ENCODE measurements at regions not wholly inside any gene's neighbourhood (a gene's known extent, or its start where the extent isn't known, plus 50 kb on each side); places are given as distances from the start of the nearest gene placed in this dataset.

DNA sequence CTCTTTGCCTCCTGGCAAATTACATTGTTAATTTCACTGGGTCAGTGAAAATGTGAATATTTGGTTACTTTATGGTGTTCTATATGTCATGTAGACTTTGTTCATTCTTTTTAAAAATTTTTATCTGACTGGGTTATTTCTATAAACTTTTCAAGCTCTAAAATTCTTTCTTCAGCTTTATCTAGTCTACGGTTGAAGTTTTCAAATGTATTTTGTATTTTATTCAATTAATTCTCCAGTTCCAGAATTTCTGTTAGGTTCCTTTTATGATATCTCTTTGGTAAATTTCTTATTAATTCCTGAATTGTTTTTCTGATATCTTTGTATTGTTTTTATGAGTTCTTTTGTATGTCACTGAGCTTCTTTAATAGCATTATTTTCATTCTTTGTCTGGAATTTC is 228.1 kb downstream of the LPIN1 start:
- H3K36me3 ChIP-seq (ENCODE audit: insufficient read depth, low read length) = no peaks in the 10 kb centered on the region
- DNase-seq (ENCODE audit: insufficient read length, low spot score, missing footprints) = no peak
- H3K9me3 ChIP-seq (ENCODE audit: low read depth, low read length) = peaks cover 7% of the 10 kb centered on the region
- TF ChIP-seq CTCF (IDR thresholded peaks at IDR 0.05; ENCODE audit: extremely low read depth, low read depth, low read length) = no peak
- H3K4me1 ChIP-seq (ENCODE audit: insufficient read depth, low read length) = no peaks in the 10 kb centered on the region
- peaks cover 10% of the 10 kb centered on the region for H3K27me3 ChIP-seq (ENCODE audit: insufficient read depth, low read length)
- no peak overlapping the region for H2AFZ ChIP-seq (ENCODE audit: low read length)
- H3K4me3 ChIP-seq (ENCODE audit: insufficient read depth, low read length) = no peak overlapping the region
- H3K4me2 ChIP-seq (ENCODE audit: insufficient read depth, low read length) = no peak overlapping the region
- H3K27ac ChIP-seq (ENCODE audit: low read depth, low read length) = no peak overlapping the region
- H4K20me1 ChIP-seq (ENCODE audit: insufficient read depth, low read length) = no peaks in the 10 kb centered on the region
- H3K79me2 ChIP-seq (ENCODE audit: insufficient read depth, low read length) = no peaks in the 10 kb centered on the region

DNA sequence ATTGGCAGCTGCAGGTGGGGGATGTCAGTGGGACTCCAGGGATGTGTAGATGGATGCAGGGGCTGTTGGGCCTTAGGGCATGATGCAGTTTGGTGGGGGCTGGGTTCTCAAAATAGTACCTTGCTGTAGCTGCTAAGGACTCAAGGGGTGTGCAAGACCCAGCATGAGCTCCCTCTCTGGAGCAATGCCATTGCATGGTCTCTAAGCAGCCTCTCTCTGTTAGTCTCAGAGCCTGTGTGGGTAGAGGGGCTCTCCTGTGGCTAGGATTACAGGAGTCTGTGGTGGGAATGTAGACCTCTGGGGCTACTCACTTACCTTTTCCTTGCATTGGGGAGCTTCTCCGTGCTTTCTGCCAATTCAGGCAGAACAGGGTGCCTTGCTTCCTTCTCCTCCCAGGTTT is 228.9 kb downstream of the LPIN1 start:
- peaks cover 4% of the 10 kb centered on the region for H3K27me3 ChIP-seq (ENCODE audit: insufficient read depth, low read length)
- no peak for DNase-seq (ENCODE audit: insufficient read length, low spot score, missing footprints)
- no peak overlapping the region for H3K4me3 ChIP-seq (ENCODE audit: insufficient read depth, low read length)
- H3K36me3 ChIP-seq (ENCODE audit: insufficient read depth, low read length) = no peaks in the 10 kb centered on the region
- no peaks in the 10 kb centered on the region for H3K4me1 ChIP-seq (ENCODE audit: insufficient read depth, low read length)
- no peaks in the 10 kb centered on the region for H3K79me2 ChIP-seq (ENCODE audit: insufficient read depth, low read length)
- no peak for TF ChIP-seq CTCF (IDR thresholded peaks at IDR 0.05; ENCODE audit: extremely low read depth, low read depth, low read length)
- H4K20me1 ChIP-seq (ENCODE audit: insufficient read depth, low read length) = no peaks in the 10 kb centered on the region
- no peak overlapping the region for H3K27ac ChIP-seq (ENCODE audit: low read depth, low read length)
- peaks cover 7% of the 10 kb centered on the region for H3K9me3 ChIP-seq (ENCODE audit: low read depth, low read length)
- H2AFZ ChIP-seq (ENCODE audit: low read length) = no peak overlapping the region
- H3K4me2 ChIP-seq (ENCODE audit: insufficient read depth, low read length) = no peak overlapping the region

DNA sequence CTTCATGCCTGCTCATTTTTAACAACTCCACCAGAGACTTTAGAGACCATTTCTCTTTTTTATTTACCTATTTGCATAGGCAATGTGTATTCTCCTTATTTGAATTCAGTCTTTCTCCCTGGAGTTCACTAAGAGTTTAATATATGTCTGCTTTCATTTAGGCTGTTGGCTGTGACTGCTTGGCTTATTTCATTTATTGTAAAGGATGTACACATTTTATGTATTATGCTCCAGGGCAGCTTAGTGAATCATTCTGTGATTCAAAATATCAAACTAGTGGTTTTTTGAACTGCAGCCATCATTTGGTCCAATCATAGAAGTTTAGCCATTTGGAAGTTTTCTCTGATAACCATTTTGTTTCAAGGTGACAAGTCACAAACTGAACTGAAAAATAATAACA is 229.6 kb downstream of the LPIN1 start:
- no peak overlapping the region for H3K4me3 ChIP-seq (ENCODE audit: insufficient read depth, low read length)
- TF ChIP-seq CTCF (IDR thresholded peaks at IDR 0.05; ENCODE audit: extremely low read depth, low read depth, low read length) = no peak
- no peak for DNase-seq (ENCODE audit: insufficient read length, low spot score, missing footprints)
- H3K36me3 ChIP-seq (ENCODE audit: insufficient read depth, low read length) = no peaks in the 10 kb centered on the region
- no peaks in the 10 kb centered on the region for H3K27me3 ChIP-seq (ENCODE audit: insufficient read depth, low read length)
- H3K4me2 ChIP-seq (ENCODE audit: insufficient read depth, low read length) = no peak overlapping the region
- H3K9me3 ChIP-seq (ENCODE audit: low read depth, low read length) = peaks cover 7% of the 10 kb centered on the region
- H2AFZ ChIP-seq (ENCODE audit: low read length) = no peak overlapping the region
- H3K79me2 ChIP-seq (ENCODE audit: insufficient read depth, low read length) = no peaks in the 10 kb centered on the region
- H3K27ac ChIP-seq (ENCODE audit: low read depth, low read length) = no peak overlapping the region
- no peaks in the 10 kb centered on the region for H4K20me1 ChIP-seq (ENCODE audit: insufficient read depth, low read length)
- peaks cover 7% of the 10 kb centered on the region for H3K4me1 ChIP-seq (ENCODE audit: insufficient read depth, low read length)

DNA sequence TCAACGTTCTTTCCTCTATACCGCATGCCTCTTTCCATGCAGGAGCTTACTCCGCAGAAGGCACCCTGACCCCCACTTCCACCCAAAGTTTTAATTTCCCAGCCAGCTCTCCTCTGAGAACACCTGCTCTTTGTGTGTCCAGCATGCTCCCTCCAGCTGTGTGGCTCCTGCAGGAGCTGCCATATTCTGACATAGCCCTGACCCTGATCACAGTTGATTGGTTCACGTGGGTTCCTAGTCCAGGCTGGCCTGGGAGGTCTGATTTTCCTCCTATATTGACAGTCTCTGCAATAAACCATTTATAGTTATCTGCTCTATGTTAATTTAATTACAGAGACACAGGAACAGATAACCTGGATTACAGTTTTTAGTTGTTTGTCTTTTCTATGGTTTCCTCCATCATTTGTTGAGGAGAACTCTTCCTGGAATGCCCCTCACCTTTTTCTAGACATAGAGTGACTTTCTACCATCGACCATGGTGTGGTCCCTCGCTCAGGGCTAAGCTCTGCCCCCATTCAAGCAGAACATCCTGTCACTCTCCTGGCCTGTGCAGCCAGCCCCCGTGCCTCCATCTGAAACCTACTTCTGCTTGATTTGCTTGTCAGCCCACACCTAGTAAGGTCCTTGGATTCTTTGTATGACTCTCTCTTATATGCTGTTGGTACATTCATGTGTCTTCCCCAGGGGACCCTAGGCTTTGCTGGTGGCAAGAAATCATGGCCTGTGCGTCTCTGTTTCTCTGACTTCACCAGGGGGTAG is 231.5 kb downstream of the LPIN1 start:
- H2AFZ ChIP-seq (ENCODE audit: low read length) = no peak overlapping the region
- H3K4me1 ChIP-seq (ENCODE audit: insufficient read depth, low read length) = peaks cover 8% of the 10 kb centered on the region
- no peak overlapping the region for H3K4me2 ChIP-seq (ENCODE audit: insufficient read depth, low read length)
- DNase-seq (ENCODE audit: insufficient read length, low spot score, missing footprints) = no peak
- H3K9me3 ChIP-seq (ENCODE audit: low read depth, low read length) = peaks cover 7% of the 10 kb centered on the region
- no peaks in the 10 kb centered on the region for H3K36me3 ChIP-seq (ENCODE audit: insufficient read depth, low read length)
- H3K4me3 ChIP-seq (ENCODE audit: insufficient read depth, low read length) = no peak overlapping the region
- H3K27me3 ChIP-seq (ENCODE audit: insufficient read depth, low read length) = no peaks in the 10 kb centered on the region
- no peaks in the 10 kb centered on the region for H3K79me2 ChIP-seq (ENCODE audit: insufficient read depth, low read length)
- H3K27ac ChIP-seq (ENCODE audit: low read depth, low read length) = no peak overlapping the region
- TF ChIP-seq CTCF (IDR thresholded peaks at IDR 0.05; ENCODE audit: extremely low read depth, low read depth, low read length) = no peak
- H4K20me1 ChIP-seq (ENCODE audit: insufficient read depth, low read length) = no peaks in the 10 kb centered on the region
